ENCODE measurements at regions not wholly inside any gene's neighbourhood (a gene's known extent, or its start where the extent isn't known, plus 50 kb on each side); places are given as distances from the start of the nearest gene placed in this dataset.

GRCh38 chr17:73838815-73839214 is 194.6 kb upstream of the SDK2 start:
- TF ChIP-seq FOXP2 (optimal IDR thresholded peaks at IDR 0.05; ENCODE audit: borderline replicate concordance, extremely low read depth, extremely low read length, insufficient read depth): no peak
- no peak for TF ChIP-seq TAF1 (IDR thresholded peaks at IDR 0.05; ENCODE audit: borderline replicate concordance, insufficient read depth, low read length)
- no peak for TF ChIP-seq REST (IDR thresholded peaks at IDR 0.05; ENCODE audit: insufficient read depth in 1 of 2, low read depth in 2 of 2, low read length in 2 of 2)
- no peak for TF ChIP-seq POLR2AphosphoS5 (IDR thresholded peaks at IDR 0.05; ENCODE audit: low read depth, low read length)
- no peak for TF ChIP-seq SIN3A (IDR thresholded peaks at IDR 0.05; ENCODE audit: borderline replicate concordance, insufficient read depth, low read length)

- TF ChIP-seq POLR2AphosphoS5 (IDR thresholded peaks at IDR 0.05; ENCODE audit: low read depth, low read length) (no peak), REST (IDR thresholded peaks at IDR 0.05; ENCODE audit: insufficient read depth in 1 of 2, low read depth in 2 of 2, low read length in 2 of 2) (no peak), FOXP2 (optimal IDR thresholded peaks at IDR 0.05; ENCODE audit: borderline replicate concordance, extremely low read depth, extremely low read length, insufficient read depth) (no peak), TAF1 (IDR thresholded peaks at IDR 0.05; ENCODE audit: borderline replicate concordance, insufficient read depth, low read length) (no peak), SIN3A (IDR thresholded peaks at IDR 0.05; ENCODE audit: borderline replicate concordance, insufficient read depth, low read length) (no peak)
These were observed 196.6 kb upstream of the SDK2 start for GRCh38 chr17:73840829-73841228.

DNA sequence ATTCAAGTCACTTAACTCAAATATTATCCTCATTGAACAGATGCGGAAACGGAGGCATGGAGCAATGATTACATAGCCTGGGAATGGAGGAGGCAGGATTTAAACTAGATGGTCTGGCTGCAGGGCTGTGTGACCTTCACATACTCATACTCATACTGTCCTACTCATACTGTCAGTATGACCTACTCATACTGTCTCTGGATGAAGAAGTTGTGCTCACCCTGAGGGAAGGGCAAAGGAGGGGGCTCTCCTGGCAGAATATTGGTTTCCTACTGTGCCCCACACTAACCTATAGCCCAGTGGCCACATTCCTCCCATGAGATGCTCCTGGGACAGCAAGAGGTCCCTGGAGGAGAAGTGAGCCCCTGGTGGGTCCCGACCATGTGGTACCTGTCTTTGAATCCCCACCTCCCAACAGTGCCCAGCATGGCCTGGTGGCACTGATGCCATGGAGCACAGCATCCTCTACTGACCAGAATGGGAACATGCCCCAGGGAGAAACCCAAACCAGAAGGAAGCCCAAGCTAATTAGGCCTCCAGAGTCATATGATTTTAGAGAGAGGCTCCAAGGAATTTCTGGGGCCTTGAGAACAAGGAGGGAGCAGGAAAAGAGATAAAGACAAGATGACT is 197.3 kb upstream of the SDK2 start:
- TF ChIP-seq REST (IDR thresholded peaks at IDR 0.05; ENCODE audit: insufficient read depth in 1 of 2, low read depth in 2 of 2, low read length in 2 of 2) (no peak), TAF1 (IDR thresholded peaks at IDR 0.05; ENCODE audit: borderline replicate concordance, insufficient read depth, low read length) (no peak), SIN3A (IDR thresholded peaks at IDR 0.05; ENCODE audit: borderline replicate concordance, insufficient read depth, low read length) (no peak), POLR2AphosphoS5 (IDR thresholded peaks at IDR 0.05; ENCODE audit: low read depth, low read length) (no peak), FOXP2 (optimal IDR thresholded peaks at IDR 0.05; ENCODE audit: borderline replicate concordance, extremely low read depth, extremely low read length, insufficient read depth) (no peak)

- TF ChIP-seq SIN3A (IDR thresholded peaks at IDR 0.05; ENCODE audit: borderline replicate concordance, insufficient read depth, low read length) (no peak), FOXP2 (optimal IDR thresholded peaks at IDR 0.05; ENCODE audit: borderline replicate concordance, extremely low read depth, extremely low read length, insufficient read depth) (no peak), REST (IDR thresholded peaks at IDR 0.05; ENCODE audit: insufficient read depth in 1 of 2, low read depth in 2 of 2, low read length in 2 of 2) (no peak), TAF1 (IDR thresholded peaks at IDR 0.05; ENCODE audit: borderline replicate concordance, insufficient read depth, low read length) (no peak), POLR2AphosphoS5 (IDR thresholded peaks at IDR 0.05; ENCODE audit: low read depth, low read length) (no peak)
These were observed 203.7 kb upstream of the SDK2 start for GRCh38 chr17:73847952-73848351.

Measured in PFSK-1 (cell line).